ENCODE measurements at regions not wholly inside any gene's neighbourhood (a gene's known extent, or its start where the extent isn't known, plus 50 kb on each side); places are given as distances from the start of the nearest gene placed in this dataset.

DNA sequence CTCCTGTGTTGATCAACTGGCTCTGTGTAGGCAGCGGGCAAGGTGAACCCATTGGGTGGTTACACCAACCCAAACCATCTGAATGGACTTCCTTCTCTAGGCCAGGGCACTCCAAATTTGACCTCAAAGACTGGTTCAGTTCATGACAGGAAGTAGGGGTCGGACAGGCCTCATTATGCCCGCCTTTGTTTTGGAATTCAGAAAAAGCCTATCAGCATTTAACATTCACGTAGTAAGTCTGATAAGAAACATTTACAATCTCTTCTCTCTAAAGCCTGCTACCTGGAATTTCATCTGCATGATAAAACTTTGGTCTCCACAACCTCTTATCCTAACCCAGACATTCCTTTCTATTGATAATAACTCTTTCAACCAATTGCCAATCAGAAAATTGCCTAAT, 97.1 kb upstream of the ETV3 start:
- no peak overlapping the region for H3K4me3 ChIP-seq (ENCODE audit: low read length)
- TF ChIP-seq, protein P1, sequence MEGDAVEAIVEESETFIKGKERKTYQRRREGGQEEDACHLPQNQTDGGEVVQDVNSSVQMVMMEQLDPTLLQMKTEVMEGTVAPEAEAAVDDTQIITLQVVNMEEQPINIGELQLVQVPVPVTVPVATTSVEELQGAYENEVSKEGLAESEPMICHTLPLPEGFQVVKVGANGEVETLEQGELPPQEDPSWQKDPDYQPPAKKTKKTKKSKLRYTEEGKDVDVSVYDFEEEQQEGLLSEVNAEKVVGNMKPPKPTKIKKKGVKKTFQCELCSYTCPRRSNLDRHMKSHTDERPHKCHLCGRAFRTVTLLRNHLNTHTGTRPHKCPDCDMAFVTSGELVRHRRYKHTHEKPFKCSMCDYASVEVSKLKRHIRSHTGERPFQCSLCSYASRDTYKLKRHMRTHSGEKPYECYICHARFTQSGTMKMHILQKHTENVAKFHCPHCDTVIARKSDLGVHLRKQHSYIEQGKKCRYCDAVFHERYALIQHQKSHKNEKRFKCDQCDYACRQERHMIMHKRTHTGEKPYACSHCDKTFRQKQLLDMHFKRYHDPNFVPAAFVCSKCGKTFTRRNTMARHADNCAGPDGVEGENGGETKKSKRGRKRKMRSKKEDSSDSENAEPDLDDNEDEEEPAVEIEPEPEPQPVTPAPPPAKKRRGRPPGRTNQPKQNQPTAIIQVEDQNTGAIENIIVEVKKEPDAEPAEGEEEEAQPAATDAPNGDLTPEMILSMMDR (conservative IDR thresholded peaks at IDR 0.05; ENCODE audit: low read length), result no peak
- no peak for DNase-seq (ENCODE audit: low read depth)

DNA sequence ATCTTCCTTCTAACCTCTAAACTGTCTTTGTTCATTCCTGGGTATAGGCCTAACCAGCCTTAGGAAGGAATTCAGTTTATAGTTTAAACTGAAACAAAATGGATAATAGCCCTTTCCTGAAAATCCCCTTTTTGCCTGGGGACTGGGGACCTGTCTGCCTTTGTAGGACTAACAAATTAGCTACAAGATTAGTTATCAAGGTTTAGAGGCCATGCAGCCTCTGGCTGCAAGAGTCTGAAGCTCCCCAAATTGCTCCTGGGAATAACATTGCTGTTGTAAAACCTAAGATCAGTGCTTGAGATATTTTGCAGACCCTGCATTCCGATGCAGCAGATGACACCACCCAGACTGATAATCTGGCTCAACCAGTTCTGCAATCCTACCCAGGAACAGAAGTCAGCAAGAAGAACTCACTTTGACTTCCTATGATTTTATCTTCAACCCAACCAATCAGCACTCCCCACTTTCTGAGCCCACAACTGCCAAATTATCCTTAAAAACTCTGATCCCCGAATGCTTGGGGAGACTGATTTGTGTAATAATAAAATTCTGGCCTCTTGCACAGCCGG, 96.6 kb upstream of the ETV3 start:
- no peak overlapping the region for H3K4me3 ChIP-seq (ENCODE audit: low read length)
- DNase-seq (ENCODE audit: low read depth), result no peak
- TF ChIP-seq, protein P1 (conservative IDR thresholded peaks at IDR 0.05; ENCODE audit: low read length), result no peak

DNA sequence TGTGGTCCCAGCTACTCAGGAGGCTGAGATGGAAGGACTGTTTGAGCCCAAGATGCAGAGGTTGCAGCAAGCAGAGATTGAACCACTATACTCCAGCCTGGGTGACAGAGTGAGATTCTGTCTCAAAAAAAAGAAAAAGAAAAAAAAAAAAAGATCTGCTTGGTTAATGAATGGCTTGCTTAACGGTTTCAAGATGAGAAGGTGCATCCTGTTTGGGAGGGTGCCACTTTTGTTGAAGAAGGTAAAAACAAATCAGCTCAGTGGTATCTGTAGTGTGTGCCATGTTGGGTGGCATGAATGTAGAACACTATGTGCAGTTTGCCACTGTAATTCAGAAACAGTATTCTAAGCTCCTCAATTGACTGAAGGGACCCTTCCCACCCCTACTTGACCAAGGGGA, 94.9 kb upstream of the ETV3 start:
- no peak overlapping the region for H3K4me3 ChIP-seq (ENCODE audit: low read length)
- DNase-seq (ENCODE audit: low read depth), result no peak
- TF ChIP-seq, protein P1 (conservative IDR thresholded peaks at IDR 0.05; ENCODE audit: low read length), result no peak

DNA sequence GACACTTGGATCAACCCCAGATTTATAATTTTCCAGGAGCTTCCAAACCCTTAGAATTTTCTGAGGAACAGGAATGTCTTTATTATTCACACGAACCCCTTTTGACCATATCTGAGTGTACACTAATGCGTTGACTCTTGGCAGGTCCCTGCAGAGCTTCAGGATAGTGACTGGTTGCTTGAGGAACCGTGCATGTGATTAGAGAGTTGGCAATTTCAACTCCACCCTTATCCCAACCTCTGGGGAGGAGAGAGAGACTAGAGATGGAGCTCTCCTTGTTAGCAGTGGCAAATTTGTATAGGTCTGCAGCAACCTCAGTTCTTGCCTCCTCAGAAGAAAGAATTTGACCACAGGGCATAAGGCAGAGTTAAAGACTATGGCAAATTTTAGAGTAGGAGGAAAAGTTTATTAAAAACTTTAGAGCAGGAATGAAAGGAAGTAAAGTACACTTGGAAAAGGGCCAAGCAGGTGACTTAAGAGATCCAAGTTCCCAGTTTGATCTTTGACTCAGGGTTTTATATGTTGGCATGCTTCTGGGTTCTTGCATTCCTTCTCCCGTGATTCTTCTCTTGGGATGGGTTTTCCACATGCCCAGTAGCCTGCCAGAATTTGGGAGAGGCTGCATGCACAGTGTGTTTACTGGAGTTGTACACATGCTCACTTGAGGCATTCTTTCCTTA, 93.8 kb upstream of the ETV3 start:
- H3K4me3 ChIP-seq (ENCODE audit: low read length), result no peak overlapping the region
- DNase-seq (ENCODE audit: low read depth), result no peak

DNA sequence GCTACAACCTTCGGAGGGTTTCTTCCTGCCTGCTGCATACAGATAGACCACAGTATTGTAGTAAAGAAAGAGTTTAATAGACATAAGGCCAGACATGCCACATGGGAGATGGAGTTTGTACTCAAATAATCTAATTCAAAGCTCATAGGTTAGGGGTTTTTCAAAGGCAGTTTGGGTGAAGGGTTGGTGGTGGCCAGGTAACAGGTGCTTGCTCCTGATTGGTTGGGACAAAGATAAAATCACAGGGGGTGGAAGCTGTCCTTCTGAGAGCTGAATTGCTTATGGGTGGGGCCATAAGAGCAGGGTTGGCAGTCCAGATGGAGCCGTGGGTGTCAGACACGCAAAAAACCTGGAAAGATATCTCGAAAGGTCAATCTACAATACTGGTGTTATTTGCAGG, 92.3 kb upstream of the ETV3 start:
- no peak overlapping the region for H3K4me3 ChIP-seq (ENCODE audit: low read length)
- TF ChIP-seq, protein P1 (conservative IDR thresholded peaks at IDR 0.05; ENCODE audit: low read length), result no peak
- DNase-seq (ENCODE audit: low read depth), result no peak

More for the DNA sequence above, 93.8 kb upstream of the ETV3 start:
- TF ChIP-seq, protein P1 (conservative IDR thresholded peaks at IDR 0.05; ENCODE audit: low read length), result no peak

DNA sequence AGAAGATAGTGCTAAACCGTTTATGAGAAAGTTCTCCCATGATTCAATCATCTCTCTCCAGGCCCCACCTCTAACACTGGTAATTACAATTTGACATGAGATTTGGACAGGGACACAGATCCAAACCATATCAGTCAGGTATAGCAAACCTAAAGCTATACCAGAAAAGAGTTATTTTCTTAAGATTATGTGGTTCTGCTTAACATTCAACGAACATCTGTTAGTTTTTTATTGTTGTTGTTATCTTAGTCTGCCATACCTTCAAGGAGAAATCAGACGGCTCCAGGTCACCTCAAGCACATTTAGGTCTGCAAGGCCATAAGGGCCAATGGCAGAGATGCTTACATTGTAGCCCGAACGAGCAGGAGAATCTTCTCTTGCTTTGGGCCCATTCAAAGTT, 89.5 kb upstream of the ETV3 start:
- no peak for DNase-seq (ENCODE audit: low read depth)
- H3K4me3 ChIP-seq (ENCODE audit: low read length), result no peak overlapping the region
- TF ChIP-seq, protein P1 (conservative IDR thresholded peaks at IDR 0.05; ENCODE audit: low read length), result no peak

DNA sequence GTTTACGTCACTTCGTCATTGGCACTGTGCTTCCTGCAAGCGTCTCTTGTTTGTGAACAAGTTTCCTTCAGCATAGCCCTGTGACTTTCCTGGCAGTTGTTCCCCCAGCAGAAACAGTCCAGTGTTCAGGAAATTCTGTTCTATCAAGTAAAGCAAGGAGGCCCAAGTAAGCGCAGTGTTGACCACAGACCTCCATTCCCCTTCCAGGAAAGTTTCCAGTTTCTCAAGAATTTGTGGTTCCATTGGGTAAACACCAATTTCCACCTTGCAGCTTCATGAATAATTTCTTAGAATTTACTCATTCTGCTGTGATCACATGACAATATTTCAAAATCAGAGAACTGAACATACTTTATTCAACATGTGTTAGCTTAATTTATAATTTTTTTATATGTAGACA, 88.5 kb upstream of the ETV3 start:
- no peak overlapping the region for H3K4me3 ChIP-seq (ENCODE audit: low read length)
- no peak for DNase-seq (ENCODE audit: low read depth)
- TF ChIP-seq, protein P1 (conservative IDR thresholded peaks at IDR 0.05; ENCODE audit: low read length), result no peak

Measured in AG10803 (cell line).